GM20000 (cell line): ENCODE measurements at regions not wholly inside any gene's neighbourhood (a gene's known extent, or its start where the extent isn't known, plus 50 kb on each side); places are given as distances from the start of the nearest gene placed in this dataset.

ENCODE experiments used
- DNase-seq: peaks from one replicate; pipeline ENCODE4 v3.0.0; 2012; ENCODE audit warnings: low spot score
- TF ChIP-seq, protein P1 (sequence below): IDR thresholded peaks from 2 replicates; pipeline ENCODE4 v1.5.1; 2012; ENCODE audit warnings: mild to moderate bottlenecking, control low read depth; ENCODE audit errors: extremely low read depth, missing control alignments

DNA sequence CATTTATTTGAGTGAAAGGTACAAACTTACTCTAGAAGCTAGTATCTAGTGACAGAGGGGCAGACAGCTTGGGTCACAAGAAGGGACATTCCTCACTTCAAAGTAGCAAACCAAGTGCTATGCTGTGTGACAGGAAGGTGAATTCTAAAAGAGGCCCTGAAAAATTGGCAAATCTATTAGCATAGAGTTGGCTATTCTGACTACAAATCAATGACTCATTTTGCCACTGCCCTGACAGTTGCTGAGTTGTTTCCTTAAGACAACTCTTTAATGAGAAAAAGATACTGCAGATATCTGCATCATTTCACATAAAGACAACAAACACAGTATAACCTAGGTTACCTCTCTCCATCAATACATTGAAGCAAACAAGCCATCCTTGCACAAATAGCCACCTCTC, 524.0 kb upstream of the LRRC4C start:
- no peak for DNase-seq
- TF ChIP-seq, protein P1, sequence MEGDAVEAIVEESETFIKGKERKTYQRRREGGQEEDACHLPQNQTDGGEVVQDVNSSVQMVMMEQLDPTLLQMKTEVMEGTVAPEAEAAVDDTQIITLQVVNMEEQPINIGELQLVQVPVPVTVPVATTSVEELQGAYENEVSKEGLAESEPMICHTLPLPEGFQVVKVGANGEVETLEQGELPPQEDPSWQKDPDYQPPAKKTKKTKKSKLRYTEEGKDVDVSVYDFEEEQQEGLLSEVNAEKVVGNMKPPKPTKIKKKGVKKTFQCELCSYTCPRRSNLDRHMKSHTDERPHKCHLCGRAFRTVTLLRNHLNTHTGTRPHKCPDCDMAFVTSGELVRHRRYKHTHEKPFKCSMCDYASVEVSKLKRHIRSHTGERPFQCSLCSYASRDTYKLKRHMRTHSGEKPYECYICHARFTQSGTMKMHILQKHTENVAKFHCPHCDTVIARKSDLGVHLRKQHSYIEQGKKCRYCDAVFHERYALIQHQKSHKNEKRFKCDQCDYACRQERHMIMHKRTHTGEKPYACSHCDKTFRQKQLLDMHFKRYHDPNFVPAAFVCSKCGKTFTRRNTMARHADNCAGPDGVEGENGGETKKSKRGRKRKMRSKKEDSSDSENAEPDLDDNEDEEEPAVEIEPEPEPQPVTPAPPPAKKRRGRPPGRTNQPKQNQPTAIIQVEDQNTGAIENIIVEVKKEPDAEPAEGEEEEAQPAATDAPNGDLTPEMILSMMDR = no peak

DNA sequence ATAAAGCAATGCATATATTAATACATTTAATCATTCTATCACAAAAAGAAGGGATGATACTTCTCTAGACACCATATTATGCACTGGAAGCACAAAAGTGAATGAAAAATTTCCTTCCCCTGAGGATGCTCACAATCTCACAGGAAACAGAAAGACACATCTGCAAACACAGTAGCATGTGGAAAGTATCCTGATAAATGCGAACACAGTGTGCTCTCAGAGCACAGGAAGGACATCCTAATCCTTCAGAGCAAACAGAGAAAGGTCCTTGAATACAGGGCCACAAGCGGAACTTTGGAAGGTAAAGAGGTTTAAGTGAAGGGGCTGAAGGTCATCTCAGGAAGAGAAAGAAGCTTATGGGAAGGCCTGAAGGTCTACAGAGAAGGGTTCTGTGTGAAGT, 524.6 kb upstream of the LRRC4C start:
- no peak for DNase-seq
- TF ChIP-seq, protein P1 = no peak

DNA sequence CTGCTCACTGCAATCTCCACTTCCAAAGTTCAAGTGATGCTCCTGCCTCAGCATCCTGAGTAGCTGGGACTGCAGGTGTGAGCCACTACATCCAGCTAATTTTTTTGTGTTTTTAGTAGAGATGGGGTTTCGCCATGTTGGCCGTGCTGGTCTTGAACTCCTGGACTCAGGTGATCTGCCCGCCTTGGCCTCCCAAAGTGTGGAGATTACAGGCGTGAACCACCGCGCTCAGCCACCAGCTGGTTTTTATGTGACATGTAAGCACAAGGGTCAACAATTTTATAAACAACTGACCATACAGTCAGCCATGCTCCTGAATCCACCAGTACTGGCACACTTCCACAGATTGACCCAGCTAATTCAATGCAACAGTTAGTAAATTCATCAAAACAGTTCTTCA, 526.3 kb upstream of the LRRC4C start:
- TF ChIP-seq, protein P1 = no peak
- DNase-seq = no peak

DNA sequence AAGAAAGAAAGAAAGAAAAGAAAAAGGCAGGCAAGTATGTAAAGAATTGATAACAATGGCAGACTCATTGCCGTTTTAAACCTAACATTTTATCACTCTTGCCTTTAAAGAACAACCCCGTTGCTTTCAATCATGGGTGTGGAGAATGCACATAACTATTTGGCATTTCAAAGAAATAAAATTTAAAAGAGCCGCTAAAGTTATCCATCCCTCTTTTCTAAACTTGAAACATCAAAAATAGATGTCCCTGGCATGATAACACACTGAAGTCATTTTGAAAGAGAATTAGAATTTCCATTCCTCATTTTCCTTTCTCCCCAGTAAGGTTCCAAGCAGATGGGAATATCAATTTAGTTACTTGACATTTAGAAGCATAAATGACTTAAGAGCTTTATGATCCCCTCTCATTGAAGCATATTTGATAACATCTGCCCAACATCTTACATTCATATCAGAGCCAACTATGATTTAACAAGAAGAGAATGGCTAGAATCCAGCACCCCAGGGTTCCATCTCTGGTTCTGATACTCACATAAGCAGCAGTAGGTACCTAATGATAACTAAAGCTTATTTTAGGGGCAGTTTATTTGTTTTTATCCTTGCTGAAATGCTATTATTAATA, 529.6 kb upstream of the LRRC4C start:
- TF ChIP-seq, protein P1 = no peak
- DNase-seq = no peak

DNA sequence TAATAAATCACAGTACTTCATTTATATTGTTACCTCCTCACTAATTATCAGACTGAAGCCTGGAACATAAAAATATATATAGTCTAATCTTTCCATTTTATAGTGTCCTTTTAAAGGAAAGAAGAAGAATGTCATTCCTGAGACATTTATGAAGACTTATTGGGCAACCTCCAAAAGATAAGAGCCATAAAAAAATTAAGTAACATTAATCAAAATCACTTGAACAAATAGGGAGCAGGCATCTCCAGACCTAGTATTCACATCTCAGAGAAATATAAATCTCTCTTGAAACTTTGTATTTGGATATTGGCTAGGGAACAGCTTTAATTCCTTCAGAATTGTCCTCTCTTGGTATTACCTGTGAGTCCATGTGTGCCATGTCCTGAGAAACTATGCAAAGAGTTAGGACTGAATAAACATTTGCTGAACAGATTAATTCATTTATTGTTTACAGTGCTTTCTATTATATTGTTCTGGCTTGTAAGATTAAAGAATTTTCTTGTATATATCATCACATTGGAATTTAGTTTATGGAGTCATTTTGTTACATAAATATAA, 530.5 kb upstream of the LRRC4C start:
- TF ChIP-seq, protein P1 = no peak
- DNase-seq = no peak

DNA sequence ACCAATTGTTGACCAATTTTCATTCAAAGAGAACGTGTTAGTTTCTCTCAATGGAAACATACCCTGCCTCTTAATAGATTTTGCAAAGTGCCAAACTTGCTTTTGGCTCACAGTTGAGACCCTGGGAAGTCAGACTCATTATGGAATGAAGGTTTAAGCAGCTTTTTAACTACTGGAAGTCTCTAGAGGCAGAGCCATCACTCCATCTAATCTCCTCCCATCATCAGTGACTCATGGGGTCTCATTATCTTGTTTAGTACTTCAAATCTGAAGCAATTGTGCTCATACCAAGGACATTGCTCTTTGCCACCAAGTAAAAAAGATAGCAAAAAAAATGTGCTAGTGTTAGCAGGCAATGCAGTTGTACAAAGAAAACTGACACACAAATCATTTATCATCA, 537.1 kb upstream of the LRRC4C start:
- TF ChIP-seq, protein P1 = no peak
- DNase-seq = no peak

DNA sequence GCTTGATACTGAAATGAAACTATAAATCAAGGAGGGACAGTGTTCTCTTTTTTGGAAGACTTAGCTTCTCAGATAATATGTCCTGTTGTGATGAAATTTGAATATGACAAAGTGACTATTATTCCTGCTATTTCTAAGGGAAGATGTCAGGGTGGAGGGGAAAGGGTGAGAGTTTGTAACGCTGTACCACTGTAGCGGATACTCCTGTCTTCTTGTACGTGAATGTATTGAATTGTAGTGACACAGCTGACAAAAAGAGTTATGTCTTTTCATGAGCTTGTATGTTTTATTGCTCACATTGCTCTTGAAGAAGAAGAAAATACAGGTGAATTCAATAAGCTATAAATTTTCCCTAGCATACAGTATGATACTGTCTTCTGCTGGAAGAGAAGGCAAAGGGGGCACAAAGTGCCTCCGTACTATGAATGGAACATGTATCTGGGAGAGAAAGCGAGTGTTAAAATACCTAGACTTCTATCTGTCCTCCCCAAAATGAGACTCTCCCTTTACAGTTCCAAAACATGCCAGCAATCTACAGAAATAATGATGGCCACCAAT, 538.5 kb upstream of the LRRC4C start:
- no peak for DNase-seq
- TF ChIP-seq, protein P1 = no peak
